ENCODE measurements at regions not wholly inside any gene's neighbourhood (a gene's known extent, or its start where the extent isn't known, plus 50 kb on each side); places are given as distances from the start of the nearest gene placed in this dataset.

GRCh38 chr5:125965577-125965976 lies 457.6 kb upstream of the GRAMD2B start:
- H3K27ac ChIP-seq (ENCODE audit: low read depth in 1 of 2, low read length in 2 of 2) = no peak overlapping the region
- ChIA-PET CTCF (interaction anchor here (0.6 kb wide), 1 partner anchor 24 kb away, joined by 3 read pairs; no protein-coding TSS in a partner anchor), POLR2A (no interaction called here)
- intact Hi-C loops (cut with DNase I, micrococcal nuclease) = no loop called here
- H3K36me3 Mint-ChIP-seq (ENCODE audit: low read depth) = no peaks in the 10 kb centered on the region
- DNase-seq (no peak), ATAC-seq (ENCODE audit: poor library complexity) (no peak)
- H3K9me3 ChIP-seq (ENCODE audit: control insufficient read depth in 1 of 2, insufficient read depth in 1 of 2, low read length in 2 of 2) = no peaks in the 10 kb centered on the region
- TF ChIP-seq, protein P1, sequence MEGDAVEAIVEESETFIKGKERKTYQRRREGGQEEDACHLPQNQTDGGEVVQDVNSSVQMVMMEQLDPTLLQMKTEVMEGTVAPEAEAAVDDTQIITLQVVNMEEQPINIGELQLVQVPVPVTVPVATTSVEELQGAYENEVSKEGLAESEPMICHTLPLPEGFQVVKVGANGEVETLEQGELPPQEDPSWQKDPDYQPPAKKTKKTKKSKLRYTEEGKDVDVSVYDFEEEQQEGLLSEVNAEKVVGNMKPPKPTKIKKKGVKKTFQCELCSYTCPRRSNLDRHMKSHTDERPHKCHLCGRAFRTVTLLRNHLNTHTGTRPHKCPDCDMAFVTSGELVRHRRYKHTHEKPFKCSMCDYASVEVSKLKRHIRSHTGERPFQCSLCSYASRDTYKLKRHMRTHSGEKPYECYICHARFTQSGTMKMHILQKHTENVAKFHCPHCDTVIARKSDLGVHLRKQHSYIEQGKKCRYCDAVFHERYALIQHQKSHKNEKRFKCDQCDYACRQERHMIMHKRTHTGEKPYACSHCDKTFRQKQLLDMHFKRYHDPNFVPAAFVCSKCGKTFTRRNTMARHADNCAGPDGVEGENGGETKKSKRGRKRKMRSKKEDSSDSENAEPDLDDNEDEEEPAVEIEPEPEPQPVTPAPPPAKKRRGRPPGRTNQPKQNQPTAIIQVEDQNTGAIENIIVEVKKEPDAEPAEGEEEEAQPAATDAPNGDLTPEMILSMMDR (IDR thresholded peaks at IDR 0.05) = no peak
- H3K9me3 Mint-ChIP-seq = no peaks in the 10 kb centered on the region
- H3K4me3 Mint-ChIP-seq = no peak overlapping the region
- no peaks in the 10 kb centered on the region for H3K27me3 ChIP-seq (ENCODE audit: control insufficient read depth in 1 of 2, insufficient read depth in 2 of 2, low read length in 2 of 2)
- no peaks in the 10 kb centered on the region for H3K4me1 Mint-ChIP-seq (ENCODE audit: low read depth)
- H3K4me1 ChIP-seq (ENCODE audit: insufficient read depth, low read length) = no peaks in the 10 kb centered on the region
- no peaks in the 10 kb centered on the region for H3K36me3 ChIP-seq (ENCODE audit: insufficient read depth, low read length)
- H3K4me3 ChIP-seq (ENCODE audit: low read length) = no peak overlapping the region
- no peaks in the 10 kb centered on the region for H3K27me3 Mint-ChIP-seq
- H3K27ac Mint-ChIP-seq = no peak overlapping the region

- no peaks in the 10 kb centered on the region for H3K9me3 Mint-ChIP-seq
- intact Hi-C loops (cut with DNase I, micrococcal nuclease) = no loop called here
- TF ChIP-seq, protein P1 (IDR thresholded peaks at IDR 0.05) = no peak
- ChIA-PET CTCF (no interaction called here), POLR2A (no interaction called here)
- Histone ChIP-seq H3K4me1 (ENCODE audit: insufficient read depth, low read length) (no peaks in the 10 kb centered on the region), H3K36me3 (ENCODE audit: insufficient read depth, low read length) (no peaks in the 10 kb centered on the region), H3K9me3 (ENCODE audit: control insufficient read depth in 1 of 2, insufficient read depth in 1 of 2, low read length in 2 of 2) (no peaks in the 10 kb centered on the region), H3K27ac (ENCODE audit: low read depth in 1 of 2, low read length in 2 of 2) (no peak overlapping the region), H3K4me3 (ENCODE audit: low read length) (no peak overlapping the region), H3K27me3 (ENCODE audit: control insufficient read depth in 1 of 2, insufficient read depth in 2 of 2, low read length in 2 of 2) (no peaks in the 10 kb centered on the region)
- DNase-seq (no peak), ATAC-seq (ENCODE audit: poor library complexity) (no peak)
- H3K36me3 Mint-ChIP-seq (ENCODE audit: low read depth) = no peaks in the 10 kb centered on the region
- H3K27me3 Mint-ChIP-seq = no peaks in the 10 kb centered on the region
- no peak overlapping the region for H3K27ac Mint-ChIP-seq
- H3K4me1 Mint-ChIP-seq (ENCODE audit: low read depth) = no peaks in the 10 kb centered on the region
- no peak overlapping the region for H3K4me3 Mint-ChIP-seq
Measured at GRCh38 chr5:125967576-125967975, 455.6 kb upstream of the GRAMD2B start.

DNA sequence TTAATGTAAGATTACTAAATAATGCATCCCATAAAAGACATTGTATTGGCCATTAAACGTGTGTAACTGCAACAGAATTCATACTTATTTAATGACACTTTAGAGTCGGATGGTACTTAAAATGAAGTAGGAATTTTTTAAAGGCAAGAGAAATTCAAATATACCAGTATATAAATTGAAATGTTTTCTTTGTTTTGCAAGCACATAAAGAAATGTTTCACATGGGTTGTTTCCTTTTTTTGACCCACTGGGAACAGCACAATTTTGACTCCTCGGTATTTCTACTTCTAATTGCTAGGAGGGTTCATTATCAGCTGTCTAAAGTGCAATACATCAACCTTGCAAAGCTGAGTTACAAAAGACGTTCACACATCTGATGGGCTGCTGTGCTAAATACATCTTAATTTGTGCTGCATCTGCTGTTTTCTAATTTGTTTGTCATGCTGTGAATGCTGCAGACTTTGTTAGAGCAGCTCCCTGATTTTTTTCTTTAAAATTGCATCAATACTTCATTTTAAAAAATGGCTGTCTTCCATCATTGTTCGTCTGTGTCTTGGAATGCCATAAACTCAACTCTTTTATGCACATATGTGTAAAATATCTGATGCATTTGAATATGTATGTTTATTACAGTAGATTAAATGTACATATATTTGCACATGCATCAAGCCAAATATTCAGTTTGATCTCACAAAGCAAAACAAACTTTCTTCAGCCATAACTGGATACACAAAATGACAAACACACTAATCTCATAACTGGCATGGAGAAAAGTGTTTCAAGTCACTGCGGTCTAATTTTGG lies 454.0 kb upstream of the GRAMD2B start:
- Mint-ChIP-seq H3K27me3 (no peaks in the 10 kb centered on the region), H3K4me1 (ENCODE audit: low read depth) (no peaks in the 10 kb centered on the region), H3K9me3 (no peaks in the 10 kb centered on the region), H3K27ac (no peak overlapping the region), H3K4me3 (no peak overlapping the region), H3K36me3 (ENCODE audit: low read depth) (no peaks in the 10 kb centered on the region)
- no peak overlapping the region for H3K27ac ChIP-seq (ENCODE audit: low read depth in 1 of 2, low read length in 2 of 2)
- H3K27me3 ChIP-seq (ENCODE audit: control insufficient read depth in 1 of 2, insufficient read depth in 2 of 2, low read length in 2 of 2) = no peaks in the 10 kb centered on the region
- ChIA-PET CTCF (no interaction called here), POLR2A (no interaction called here)
- DNase-seq (no peak), ATAC-seq (ENCODE audit: poor library complexity) (no peak)
- no peak overlapping the region for H3K4me3 ChIP-seq (ENCODE audit: low read length)
- H3K9me3 ChIP-seq (ENCODE audit: control insufficient read depth in 1 of 2, insufficient read depth in 1 of 2, low read length in 2 of 2) = no peaks in the 10 kb centered on the region
- TF ChIP-seq, protein P1 (IDR thresholded peaks at IDR 0.05) = no peak
- intact Hi-C loops (cut with DNase I, micrococcal nuclease) = no loop called here
- no peaks in the 10 kb centered on the region for H3K36me3 ChIP-seq (ENCODE audit: insufficient read depth, low read length)
- no peaks in the 10 kb centered on the region for H3K4me1 ChIP-seq (ENCODE audit: insufficient read depth, low read length)

Data from CD4-positive, alpha-beta T cell (primary cell).